K562 (cell line): ENCODE measurements at regions not wholly inside any gene's neighbourhood (a gene's known extent, or its start where the extent isn't known, plus 50 kb on each side); places are given as distances from the start of the nearest gene placed in this dataset.

Experiments used
- ATAC-seq: fragments of 200-7000 bp; cut with Tn5 transposase; 3 replicates; pipeline ENCODE4 v1.9.1; 2020; ENCODE audit warnings: moderate library complexity
- BruUV-seq: library from RNA; stranded (reverse); fragments of 400-500 nt; replicated peaks from 2 replicates; lab custom pipeline; 2021; lab: Mats Ljungman, UMichigan
- CTCF ChIA-PET: fragments of 300-600 bp; formaldehyde crosslinking; extraction: SDS; loops from one replicate; lab custom pipeline; 2021; ENCODE audit warnings: low intra/inter-chr PET ratio; lab: Yijun Ruan, JAX
- POLR2A ChIA-PET: fragments of 300-600, 350-650 bp; sonication (Branson Sonifier 250); formaldehyde crosslinking; extraction: SDS; loops from one replicate; lab custom pipeline; 2021; ENCODE audit warnings: antibody characterized with exemption, inconsistent platforms; lab: Yijun Ruan, JAX
- DNase-seq, 4 experiments: peaks; one replicate each; pipeline versions ENCODE4 v3.0.0 to v3.0.0-alpha.2; 2011 to 2018; ENCODE audit warnings: low spot score in 3 of 4, mixed read lengths in 3 of 4; ENCODE audit errors: extremely low read depth in 1 of 4
- FAIRE-seq: peaks from 2 replicates; lab custom pipeline; 2011; peaks lifted over from hg19 to GRCh38; lab: Jason Lieb, UNC
- H2AFZ ChIP-seq: 2 replicates; pipeline ENCODE4 v1.6.0; 2011; ENCODE audit warnings: low read depth, low read length, control low read depth, inconsistent platforms
- H3K27ac ChIP-seq: fragments of 200-600 bp; 3 replicates; pipeline ENCODE4 v1.8.0; 2011; ENCODE audit warnings: low read depth, mild to moderate bottlenecking, control low read depth, inconsistent platforms, low read length, moderate library complexity, mixed read lengths; ENCODE audit errors: extremely low read depth
- H3K27me3 ChIP-seq, 2 experiments: fragments of 300-600 bp in 1 of 2; 2 replicates in 1 of 2; 3 replicates in 1 of 2; pipeline versions ENCODE4 v1.6.0 to v1.8.0; 2011; ENCODE audit warnings: inconsistent platforms in 2 of 2, low read length in 2 of 2, mild to moderate bottlenecking in 1 of 2, mixed read lengths in 1 of 2, moderate library complexity in 1 of 2; ENCODE audit not compliant: control insufficient read depth in 2 of 2, insufficient read depth in 2 of 2
- H3K36me3 ChIP-seq: fragments of 300-600 bp; 3 replicates; pipeline ENCODE4 v1.8.0; 2011; ENCODE audit warnings: mild to moderate bottlenecking, low read length, inconsistent platforms; ENCODE audit not compliant: control insufficient read depth, insufficient read depth
- H3K4me1 ChIP-seq, 2 experiments: fragments of 200-600 bp in 1 of 2; replicated peaks in 1 of 2; 2 replicates in 1 of 2; 3 replicates in 1 of 2; pipeline versions ENCODE4 v1.5.1 to v1.8.0; 2011; ENCODE audit warnings: inconsistent platforms in 2 of 2, low read length in 2 of 2, mild to moderate bottlenecking in 1 of 2, mixed read lengths in 1 of 2, moderate library complexity in 1 of 2; ENCODE audit not compliant: control insufficient read depth in 2 of 2, insufficient read depth in 2 of 2
- H3K4me2 ChIP-seq: 2 replicates; pipeline ENCODE4 v1.6.1; 2011; ENCODE audit warnings: low read length, control low read depth, inconsistent platforms, mixed read lengths; ENCODE audit not compliant: insufficient read depth
- H3K4me3 ChIP-seq: fragments of 200-600 bp; sonication (generic), shearing (Covaris generic); 2 replicates; pipeline ENCODE4 v1.5.1; 2016; ENCODE audit warnings: control low read depth, inconsistent platforms
- H3K79me2 ChIP-seq: fragments of 200-600 bp; 3 replicates; pipeline ENCODE4 v1.8.0; 2011; ENCODE audit warnings: low read length, inconsistent platforms; ENCODE audit not compliant: control insufficient read depth, insufficient read depth
- H3K9ac ChIP-seq, 2 experiments: 2 replicates each; pipeline versions ENCODE4 v1.6.0 to v1.6.1; 2011; ENCODE audit warnings: low read depth in 2 of 2, low read length in 2 of 2, control low read depth in 1 of 2, inconsistent platforms in 1 of 2, mild to moderate bottlenecking in 1 of 2, mixed read lengths in 1 of 2; ENCODE audit not compliant: insufficient read depth in 1 of 2
- H3K9me1 ChIP-seq: one replicate; pipeline ENCODE4 v1.6.0; 2011; ENCODE audit warnings: inconsistent platforms, mild to moderate bottlenecking, low read length, moderate library complexity; ENCODE audit not compliant: control insufficient read depth, insufficient read depth
- H3K9me3 ChIP-seq: replicated peaks from 2 replicates; pipeline ENCODE4 v1.5.1; 2011; ENCODE audit warnings: low read depth, low read length, inconsistent platforms; ENCODE audit not compliant: control insufficient read depth, insufficient read depth
- H4K20me1 ChIP-seq: replicated peaks from 2 replicates; pipeline ENCODE4 v1.6.1; 2011; ENCODE audit warnings: low read length, inconsistent platforms, mixed read lengths; ENCODE audit not compliant: control insufficient read depth, insufficient read depth
- ATF6 ChIP-seq: sonication (generic); formaldehyde crosslinking; IDR thresholded peaks from 2 replicates; pipeline ENCODE4 v1.4.0; 2020; ENCODE audit warnings: mild to moderate bottlenecking, missing genetic modification reagents
- GABPB1 ChIP-seq: sonication (generic); formaldehyde crosslinking; IDR thresholded peaks from 2 replicates; pipeline ENCODE4 v1.8.0; 2022; ENCODE audit warnings: mild to moderate bottlenecking, missing genetic modification reagents
- JUN ChIP-seq, 2 experiments: sonication (generic) in 1 of 2; formaldehyde crosslinking in 1 of 2; IDR thresholded peaks; 2 replicates each; pipeline versions ENCODE4 v1.6.1 to v1.8.0; 2012 to 2022; ENCODE audit warnings: borderline replicate concordance in 2 of 2, mild to moderate bottlenecking in 2 of 2, improper control_type of control experiment in 1 of 2, low read depth in 1 of 2, low read length in 1 of 2, missing genetic modification reagents in 1 of 2
- MEIS2 ChIP-seq: fragments of 450-650 bp; IDR thresholded peaks from 2 replicates; pipeline ENCODE4 v1.6.1; 2014; ENCODE audit warnings: mild to moderate bottlenecking; ENCODE audit not compliant: partially characterized antibody
- NR3C1 ChIP-seq: sonication (generic); formaldehyde crosslinking; IDR thresholded peaks from 2 replicates; pipeline ENCODE4 v1.8.1; 2022; ENCODE audit warnings: missing genetic modification reagents
- OTX1 ChIP-seq: fragments of 450-650 bp; formaldehyde crosslinking; IDR thresholded peaks from 2 replicates; pipeline ENCODE4 v1.4.0; 2022; ENCODE audit warnings: mild to moderate bottlenecking
- POLR3A ChIP-seq: IDR thresholded peaks from 2 replicates; pipeline ENCODE4 v1.6.1; 2011; ENCODE audit warnings: borderline replicate concordance, mild to moderate bottlenecking, moderate library complexity; ENCODE audit not compliant: insufficient read length, insufficient read depth; ENCODE audit errors: extremely low read depth
- PTTG1 ChIP-seq: fragments of 450-650 bp; IDR thresholded peaks from 2 replicates; pipeline ENCODE4 v1.6.1; 2016; ENCODE audit warnings: low read depth, mild to moderate bottlenecking, missing genetic modification characterization, missing compliant biosample characterization
- RUNX1 ChIP-seq: sonication (generic); IDR thresholded peaks from 2 replicates; pipeline ENCODE4 v1.6.1; 2016; ENCODE audit warnings: antibody characterized with exemption, low read depth
- SREBF1 ChIP-seq: fragments of 150-350 bp; IDR thresholded peaks from 2 replicates; pipeline ENCODE4 v1.6.1; 2014; ENCODE audit warnings: antibody characterized with exemption, low read depth, low read length, borderline replicate concordance
- ZBTB9 ChIP-seq: fragments of 450-650 bp; formaldehyde crosslinking; IDR thresholded peaks from 2 replicates; pipeline ENCODE4 v1.4.0; 2020; ENCODE audit warnings: mild to moderate bottlenecking, moderate library complexity
- ZNF134 ChIP-seq: fragments of 250-450 bp; sonication (Bioruptor Pico); conservative IDR thresholded peaks from 2 replicates; pipeline ENCODE4 v1.4.0; 2020
- WGBS: fragments of 100-300 bp; shearing (Covaris generic); methylation state at CpG from one replicate; pipeline ENCODE4 v1.1.6; 2016; ENCODE audit warnings: low coverage, mixed read lengths; ENCODE audit not compliant: insufficient coverage; ENCODE audit errors: missing lambda C conversion rate; 5-methylcytosine and 5-hydroxymethylcytosine counted together
- in situ Hi-C: fragments of 300-500 bp; cut with MboI; formaldehyde crosslinking; loops from 4 replicates; pipeline ENCODE4 v1.15.0; 2018; ENCODE audit warnings: inconsistent platforms, mixed read lengths
- intact Hi-C: fragments of 100-400 bp; cut with micrococcal nuclease; formaldehyde crosslinking; loops from 2 replicates; pipeline ENCODE4 v1.14.2; 2022

GRCh38 chr4:117327491-117327890 lies 242.1 kb upstream of the TRAM1L1 start:
- Histone ChIP-seq H4K20me1 (no peaks in the 10 kb centered on the region), H3K9ac (no peak overlapping the region), H3K36me3 (no peaks in the 10 kb centered on the region)
- WGBS = 0% methylated on average over 3 of the region's 3 CpGs
- FAIRE-seq = no peak
- intact Hi-C loops = no loop called here
- TF ChIP-seq GABPB1 (CRISPR knock-in tag) = no peak
- TF ChIP-seq ZNF134 = no peak
- TF ChIP-seq PTTG1 = no peak
- TF ChIP-seq, all 486 proteins: peak for 0
- no peak overlapping the region for H3K4me3 ChIP-seq
- H3K79me2 ChIP-seq = no peaks in the 10 kb centered on the region
- no peaks in the 10 kb centered on the region for H3K27me3 ChIP-seq
- no TSS peak for BruUV-seq
- H3K27ac ChIP-seq = no peak overlapping the region
- DNase-seq = no peak
- ATAC-seq = no peak
- in situ Hi-C loops = no loop called here
- no peaks in the 10 kb centered on the region; the same call in none of the 2 replicates for H3K9me3 ChIP-seq
- no peak overlapping the region for H3K4me2 ChIP-seq
- ChIA-PET POLR2A (no interaction called here), CTCF (no interaction called here)
- no peaks in the 10 kb centered on the region for H3K4me1 ChIP-seq
- H3K9me1 ChIP-seq = no peaks in the 10 kb centered on the region
- H2AFZ ChIP-seq = no peak overlapping the region

- Histone ChIP-seq H4K20me1 (no peaks in the 10 kb centered on the region), H3K4me1 (no peaks in the 10 kb centered on the region), H3K9ac (no peak overlapping the region), H3K9me1 (no peaks in the 10 kb centered on the region), H2AFZ (no peak overlapping the region), H3K79me2 (no peaks in the 10 kb centered on the region), H3K27ac (no peak overlapping the region), H3K27me3 (no peaks in the 10 kb centered on the region), H3K36me3 (no peaks in the 10 kb centered on the region), H3K4me2 (no peak overlapping the region), H3K9me3 (no peaks in the 10 kb centered on the region; the same call in none of the 2 replicates), H3K4me3 (no peak overlapping the region)
- CTCF ChIA-PET = no interaction called here
- POLR2A ChIA-PET = no interaction called here
- no peak for ATAC-seq
- in situ Hi-C loops (no loop called here), intact Hi-C loops (no loop called here)
- BruUV-seq = no TSS peak
- FAIRE-seq = no peak
- no peak for DNase-seq
- 3% methylated on average over 2 of the region's 2 CpGs for WGBS
- TF ChIP-seq POLR3A (no peak), ZBTB9 (CRISPR knock-in tag) (no peak), JUN (IDR thresholded peaks at IDR 0.05; ENCODE audit: borderline replicate concordance, low read depth, low read length) (no peak), JUN (CRISPR knock-in tag; IDR thresholded peaks at IDR 0.05; ENCODE audit: borderline replicate concordance) (no peak), NR3C1 (CRISPR knock-in tag) (no peak), ATF6 (CRISPR knock-in tag) (no peak), SREBF1 (no peak), MEIS2 (no peak), OTX1 (CRISPR knock-in tag) (no peak), RUNX1 (no peak)
Measured at GRCh38 chr4:117328333-117328732, 243.0 kb upstream of the TRAM1L1 start.
